HG03378 (cell line): ENCODE measurements at regions not wholly inside any gene's neighbourhood (a gene's known extent, or its start where the extent isn't known, plus 50 kb on each side); places are given as distances from the start of the nearest gene placed in this dataset.
A peak's percentile ranks its signal among the peaks of the same experiment; 100 is the strongest.

Experiments used
- ATAC-seq: cut with Tn5 transposase; IDR thresholded peaks from one replicate; pipeline ENCODE4 v1.9.1; 2021; ENCODE audit warnings: mild to moderate bottlenecking, moderate library complexity; ENCODE audit not compliant: unreplicated experiment

GRCh38 chr3:101095693-101096430, 102.6 kb upstream of the ABI3BP start:
- no peak for ATAC-seq

GRCh38 chr3:101091489-101091888, 98.3 kb upstream of the ABI3BP start:
- ATAC-seq, result no peak

- ATAC-seq, result no peak
These were observed 92.5 kb upstream of the ABI3BP start for GRCh38 chr3:101085752-101086151.

GRCh38 chr3:101084404-101084803, 91.2 kb upstream of the ABI3BP start:
- ATAC-seq, result no peak

GRCh38 chr3:101081999-101082398, 88.8 kb upstream of the ABI3BP start:
- no peak for ATAC-seq

- ATAC-seq, result no peak
These were observed 88.2 kb upstream of the ABI3BP start for GRCh38 chr3:101081446-101081845.

GRCh38 chr3:101077361-101078011, 84.3 kb upstream of the ABI3BP start:
- ATAC-seq, result no peak

GRCh38 chr3:101074518-101074917, 81.3 kb upstream of the ABI3BP start:
- ATAC-seq, result no peak

GRCh38 chr3:101072300-101072699, 79.1 kb upstream of the ABI3BP start:
- no peak for ATAC-seq

- no peak for ATAC-seq
These were observed 77.5 kb upstream of the ABI3BP start for GRCh38 chr3:101070799-101071121.

GRCh38 chr3:101069901-101070798, 76.9 kb upstream of the ABI3BP start:
- ATAC-seq, result peak; percentile 78

- ATAC-seq, result no peak
These were observed 75.8 kb upstream of the ABI3BP start for GRCh38 chr3:101068876-101069606.

- ATAC-seq, result no peak
These were observed 73.5 kb upstream of the ABI3BP start for GRCh38 chr3:101066711-101067129.

- no peak for ATAC-seq
These were observed 72.7 kb upstream of the ABI3BP start for GRCh38 chr3:101065962-101066361.

- ATAC-seq, result no peak
These were observed 70.2 kb upstream of the ABI3BP start for GRCh38 chr3:101063401-101063800.

GRCh38 chr3:101061312-101061711, 68.1 kb upstream of the ABI3BP start:
- no peak for ATAC-seq

GRCh38 chr3:101050866-101051265, 57.6 kb upstream of the ABI3BP start:
- ATAC-seq, result no peak

- ATAC-seq, result no peak
These were observed 56.8 kb upstream of the ABI3BP start for GRCh38 chr3:101050046-101050445.

GRCh38 chr3:101049532-101049931, 56.3 kb upstream of the ABI3BP start:
- no peak for ATAC-seq

GRCh38 chr3:101043687-101044078, 50.5 kb upstream of the ABI3BP start:
- ATAC-seq, result no peak
